NB4 (cell line): ENCODE measurements at regions not wholly inside any gene's neighbourhood (a gene's known extent, or its start where the extent isn't known, plus 50 kb on each side); places are given as distances from the start of the nearest gene placed in this dataset.

Experiments used
- MYC ChIP-seq: IDR thresholded peaks from 2 replicates; pipeline ENCODE4 v1.6.1; 2011; ENCODE audit warnings: low read depth, low read length
- POLR2A ChIP-seq: IDR thresholded peaks from 2 replicates; pipeline ENCODE4 v1.6.1; 2011; ENCODE audit warnings: mild to moderate bottlenecking; ENCODE audit not compliant: insufficient read length; ENCODE audit errors: extremely low read depth
- TF ChIP-seq, protein P1 (sequence below): IDR thresholded peaks from one replicate; pipeline ENCODE4 v1.5.1; 2012; ENCODE audit warnings: low read depth, low read length
- TF ChIP-seq, protein P2 (sequence below): IDR thresholded peaks from 2 replicates; pipeline ENCODE4 v1.6.1; 2011; ENCODE audit warnings: low read depth, low read length

- TF ChIP-seq, protein P1, sequence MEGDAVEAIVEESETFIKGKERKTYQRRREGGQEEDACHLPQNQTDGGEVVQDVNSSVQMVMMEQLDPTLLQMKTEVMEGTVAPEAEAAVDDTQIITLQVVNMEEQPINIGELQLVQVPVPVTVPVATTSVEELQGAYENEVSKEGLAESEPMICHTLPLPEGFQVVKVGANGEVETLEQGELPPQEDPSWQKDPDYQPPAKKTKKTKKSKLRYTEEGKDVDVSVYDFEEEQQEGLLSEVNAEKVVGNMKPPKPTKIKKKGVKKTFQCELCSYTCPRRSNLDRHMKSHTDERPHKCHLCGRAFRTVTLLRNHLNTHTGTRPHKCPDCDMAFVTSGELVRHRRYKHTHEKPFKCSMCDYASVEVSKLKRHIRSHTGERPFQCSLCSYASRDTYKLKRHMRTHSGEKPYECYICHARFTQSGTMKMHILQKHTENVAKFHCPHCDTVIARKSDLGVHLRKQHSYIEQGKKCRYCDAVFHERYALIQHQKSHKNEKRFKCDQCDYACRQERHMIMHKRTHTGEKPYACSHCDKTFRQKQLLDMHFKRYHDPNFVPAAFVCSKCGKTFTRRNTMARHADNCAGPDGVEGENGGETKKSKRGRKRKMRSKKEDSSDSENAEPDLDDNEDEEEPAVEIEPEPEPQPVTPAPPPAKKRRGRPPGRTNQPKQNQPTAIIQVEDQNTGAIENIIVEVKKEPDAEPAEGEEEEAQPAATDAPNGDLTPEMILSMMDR, result no peak
- TF ChIP-seq POLR2A (no peak), MYC (no peak)
- TF ChIP-seq, protein P2, sequence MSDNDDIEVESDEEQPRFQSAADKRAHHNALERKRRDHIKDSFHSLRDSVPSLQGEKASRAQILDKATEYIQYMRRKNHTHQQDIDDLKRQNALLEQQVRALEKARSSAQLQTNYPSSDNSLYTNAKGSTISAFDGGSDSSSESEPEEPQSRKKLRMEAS, result no peak
Measured at GRCh38 chr6:9131201-9131600, 695.9 kb upstream of the SLC35B3 start.
